Osteoblast (primary cell): ENCODE measurements at regions not wholly inside any gene's neighbourhood (a gene's known extent, or its start where the extent isn't known, plus 50 kb on each side); places are given as distances from the start of the nearest gene placed in this dataset.

Experiments used
- DNase-seq: peaks from one replicate; pipeline ENCODE4 v3.0.0; 2011; ENCODE audit warnings: low spot score, mixed read lengths; ENCODE audit not compliant: insufficient read length; ENCODE audit errors: missing footprints
- H2AFZ ChIP-seq: 2 replicates; pipeline ENCODE4 v1.6.0; 2011; ENCODE audit warnings: mild to moderate bottlenecking, low read length
- H3K27ac ChIP-seq: 2 replicates; pipeline ENCODE4 v1.5.1; 2011; ENCODE audit warnings: mild to moderate bottlenecking, low read depth, low read length, moderate library complexity
- H3K27me3 ChIP-seq: 2 replicates; pipeline ENCODE4 v1.6.0; 2012; ENCODE audit warnings: mild to moderate bottlenecking, control low read depth, inconsistent platforms, low read length, moderate library complexity; ENCODE audit not compliant: insufficient read depth
- H3K36me3 ChIP-seq: 2 replicates; pipeline ENCODE4 v1.5.1; 2011; ENCODE audit warnings: mild to moderate bottlenecking, low read length, control low read depth, moderate library complexity; ENCODE audit not compliant: insufficient read depth
- H3K4me1 ChIP-seq: 2 replicates; pipeline ENCODE4 v1.5.1; 2011; ENCODE audit warnings: mild to moderate bottlenecking, low read length, control low read depth, moderate library complexity; ENCODE audit not compliant: insufficient read depth
- H3K4me2 ChIP-seq: 2 replicates; pipeline ENCODE4 v1.6.0; 2011; ENCODE audit warnings: mild to moderate bottlenecking, low read length; ENCODE audit not compliant: insufficient read depth
- H3K4me3 ChIP-seq: fragments of 200-600 bp; sonication (generic); 3 replicates; pipeline ENCODE4 v1.5.1; 2012; ENCODE audit warnings: mild to moderate bottlenecking, low read length, inconsistent platforms; ENCODE audit not compliant: insufficient read depth
- H3K79me2 ChIP-seq: 2 replicates; pipeline ENCODE4 v1.6.0; 2012; ENCODE audit warnings: mild to moderate bottlenecking, low read length, control low read depth, inconsistent platforms; ENCODE audit not compliant: insufficient read depth
- H3K9me3 ChIP-seq: 2 replicates; pipeline ENCODE4 v1.5.1; 2011; ENCODE audit warnings: low read depth, low read length, control low read depth
- H4K20me1 ChIP-seq: 2 replicates; pipeline ENCODE4 v1.6.0; 2012; ENCODE audit warnings: mild to moderate bottlenecking, low read length, control low read depth; ENCODE audit not compliant: insufficient read depth
- CTCF ChIP-seq: IDR thresholded peaks from 2 replicates; pipeline ENCODE4 v1.5.1; 2011; ENCODE audit warnings: mild to moderate bottlenecking, low read depth, low read length, moderate library complexity; ENCODE audit errors: extremely low read depth

DNA sequence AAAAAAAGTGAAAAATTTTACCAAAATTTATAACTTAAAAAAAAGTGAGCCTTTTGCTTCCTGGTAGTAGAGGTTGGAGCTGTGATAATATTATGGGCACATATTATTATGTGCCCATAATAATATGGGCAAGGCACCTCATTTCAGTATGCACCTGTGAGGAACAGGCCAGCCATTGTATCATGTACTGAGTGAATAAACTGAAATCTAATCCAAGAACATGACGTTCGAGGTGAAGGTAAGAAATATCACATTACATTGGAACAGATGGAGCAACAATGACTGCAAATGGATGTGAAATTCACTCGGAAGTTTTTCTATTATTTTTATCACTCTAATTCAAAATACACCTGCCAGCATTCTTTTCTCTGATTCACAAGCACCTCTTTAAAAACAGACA, 216.0 kb downstream of the KLF6 start:
- Histone ChIP-seq H2AFZ (no peak overlapping the region), H3K9me3 (no peaks in the 10 kb centered on the region), H3K27ac (no peak overlapping the region), H3K4me2 (no peak overlapping the region), H3K4me3 (no peak overlapping the region), H4K20me1 (no peaks in the 10 kb centered on the region), H3K79me2 (no peaks in the 10 kb centered on the region), H3K4me1 (no peaks in the 10 kb centered on the region), H3K36me3 (no peaks in the 10 kb centered on the region), H3K27me3 (no peaks in the 10 kb centered on the region)
- TF ChIP-seq CTCF = no peak
- no peak for DNase-seq

DNA sequence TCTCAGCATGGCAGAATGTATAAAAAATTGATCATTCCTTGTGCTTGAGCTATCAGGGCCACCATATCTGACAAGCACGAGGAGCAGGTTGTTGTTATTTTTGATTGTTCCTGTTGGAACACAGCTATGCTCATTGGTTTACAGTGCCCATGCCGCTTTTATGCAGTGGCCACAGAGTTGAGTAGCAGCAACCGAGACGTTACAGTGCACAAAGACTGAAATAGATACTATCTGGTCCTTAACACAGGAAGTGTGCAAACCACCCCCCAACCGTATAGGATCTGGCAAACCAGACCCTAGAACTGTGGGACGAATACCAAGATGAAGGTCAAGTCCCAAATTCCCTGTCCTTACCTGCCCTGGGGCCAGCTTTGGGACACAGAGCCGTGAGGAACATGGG, 216.6 kb downstream of the KLF6 start:
- H3K79me2 ChIP-seq = no peaks in the 10 kb centered on the region
- H3K4me2 ChIP-seq = no peak overlapping the region
- TF ChIP-seq CTCF = no peak
- no peaks in the 10 kb centered on the region for H3K27me3 ChIP-seq
- DNase-seq = no peak
- no peaks in the 10 kb centered on the region for H3K4me1 ChIP-seq
- H3K36me3 ChIP-seq = no peaks in the 10 kb centered on the region
- no peaks in the 10 kb centered on the region for H3K9me3 ChIP-seq
- no peak overlapping the region for H3K4me3 ChIP-seq
- no peak overlapping the region for H3K27ac ChIP-seq
- no peak overlapping the region for H2AFZ ChIP-seq
- no peaks in the 10 kb centered on the region for H4K20me1 ChIP-seq

DNA sequence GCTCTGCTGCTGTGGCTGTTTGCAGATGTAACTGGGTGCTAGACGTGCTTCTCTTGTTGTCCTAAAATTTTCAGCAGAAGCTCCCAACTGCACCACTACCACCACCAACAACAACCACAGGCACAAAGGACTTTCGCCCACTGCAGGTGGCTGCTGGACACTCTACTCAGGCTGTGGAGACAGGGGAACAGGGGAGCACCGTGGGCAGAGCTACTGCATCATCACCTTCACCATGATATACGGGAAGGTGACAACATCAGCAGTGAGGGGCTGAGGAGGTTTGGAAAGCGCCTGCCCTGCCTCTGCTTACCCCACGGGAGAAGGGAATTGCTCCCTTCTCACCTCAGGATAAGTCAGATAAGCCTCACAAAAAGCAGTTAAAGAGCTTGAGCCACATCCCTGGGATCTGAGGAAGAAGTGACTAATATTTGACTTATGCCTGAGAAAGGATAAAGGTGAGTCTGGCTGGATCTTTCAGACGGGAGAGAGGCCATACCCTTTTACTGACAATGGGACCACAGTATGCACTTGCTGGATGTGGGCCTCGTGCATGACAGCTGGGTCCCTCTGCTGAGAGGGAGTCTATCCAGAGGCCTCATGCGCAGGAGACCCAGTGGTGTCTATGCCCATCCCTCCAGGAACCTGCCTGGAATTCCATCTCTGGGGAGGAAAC, 217.6 kb downstream of the KLF6 start:
- H3K27ac ChIP-seq = no peak overlapping the region
- no peaks in the 10 kb centered on the region for H4K20me1 ChIP-seq
- H3K36me3 ChIP-seq = no peaks in the 10 kb centered on the region
- H2AFZ ChIP-seq = no peak overlapping the region
- no peaks in the 10 kb centered on the region for H3K4me1 ChIP-seq
- TF ChIP-seq CTCF = no peak
- no peak overlapping the region for H3K4me2 ChIP-seq
- H3K79me2 ChIP-seq = no peaks in the 10 kb centered on the region
- no peak overlapping the region for H3K4me3 ChIP-seq
- H3K9me3 ChIP-seq = no peaks in the 10 kb centered on the region
- no peaks in the 10 kb centered on the region for H3K27me3 ChIP-seq
- peak; percentile 69 for DNase-seq

DNA sequence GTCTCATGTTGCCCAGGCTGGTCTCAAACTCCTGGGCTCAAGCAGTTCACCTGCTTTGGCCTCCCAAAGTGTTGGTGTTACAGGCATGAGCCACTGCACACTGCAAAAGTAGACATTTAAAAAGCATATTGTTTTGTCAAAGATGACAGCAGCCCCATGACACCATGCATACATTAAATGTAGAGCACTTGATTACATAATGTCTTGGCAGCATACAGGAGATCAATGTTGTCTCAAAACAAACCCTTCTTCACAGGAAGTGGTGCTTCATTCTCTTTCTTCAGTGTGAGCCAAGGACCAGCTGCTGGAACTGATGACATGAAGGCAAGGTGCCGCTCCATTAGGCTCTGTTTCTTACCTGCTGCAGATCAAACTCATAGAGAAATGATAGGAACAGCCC, 218.4 kb downstream of the KLF6 start:
- Histone ChIP-seq H3K4me3 (no peak overlapping the region), H3K4me2 (no peak overlapping the region), H3K79me2 (no peaks in the 10 kb centered on the region), H3K27ac (no peak overlapping the region), H3K36me3 (no peaks in the 10 kb centered on the region), H3K4me1 (no peaks in the 10 kb centered on the region), H3K9me3 (no peaks in the 10 kb centered on the region), H4K20me1 (no peaks in the 10 kb centered on the region), H2AFZ (no peak overlapping the region), H3K27me3 (no peaks in the 10 kb centered on the region)
- no peak for TF ChIP-seq CTCF
- no peak for DNase-seq
